Neural cell (in vitro differentiated cells): ENCODE measurements at regions not wholly inside any gene's neighbourhood (a gene's known extent, or its start where the extent isn't known, plus 50 kb on each side); places are given as distances from the start of the nearest gene placed in this dataset.

Experiments
- H2AFZ ChIP-seq: fragments of 200-600, 300-800 bp; sonication (generic), shearing (Covaris generic); 2 replicates; pipeline ENCODE4 v1.6.0; 2014; ENCODE audit warnings: low read depth, mild to moderate bottlenecking, antibody characterized with exemption, low read length, moderate library complexity
- H3F3A ChIP-seq: fragments of 200-600 bp; shearing (Covaris generic); 2 replicates; pipeline ENCODE4 v1.6.1; 2016; ENCODE audit warnings: mild to moderate bottlenecking, moderate library complexity, mixed read lengths, antibody characterized with exemption, low read length; ENCODE audit not compliant: insufficient read depth, poor library complexity, severe bottlenecking
- H3K27ac ChIP-seq: fragments of 200-600, 300-800 bp; sonication (generic), shearing (Covaris generic); 2 replicates; pipeline ENCODE4 v1.5.1; 2014; ENCODE audit warnings: mild to moderate bottlenecking, low read length, moderate library complexity
- H3K27me3 ChIP-seq: fragments of 300-800, 200-600 bp; sonication (generic), shearing (Covaris generic); 2 replicates; pipeline ENCODE4 v1.6.0; 2014; ENCODE audit warnings: mild to moderate bottlenecking, low read depth, low read length, moderate library complexity; ENCODE audit not compliant: insufficient read depth
- H3K36me3 ChIP-seq: fragments of 300-800, 200-600 bp; sonication (generic), shearing (Covaris generic); 2 replicates; pipeline ENCODE4 v1.5.1; 2014; ENCODE audit warnings: mild to moderate bottlenecking, antibody characterized with exemption, low read length, moderate library complexity; ENCODE audit not compliant: insufficient read depth
- H3K4me2 ChIP-seq: fragments of 300-800, 200-600 bp; sonication (generic), shearing (Covaris generic); 2 replicates; pipeline ENCODE4 v1.6.0; 2014; ENCODE audit warnings: mild to moderate bottlenecking, low read length
- H3K4me3 ChIP-seq: fragments of 300-800, 200-600 bp; sonication (generic), shearing (Covaris generic); 2 replicates; pipeline ENCODE4 v1.5.1; 2014; ENCODE audit warnings: mild to moderate bottlenecking, low read length, moderate library complexity
- H3K79me2 ChIP-seq: fragments of 200-600 bp; shearing (Covaris generic); replicated peaks from 2 replicates; pipeline ENCODE4 v1.6.0; 2014; ENCODE audit warnings: mild to moderate bottlenecking, low read length, moderate library complexity; ENCODE audit not compliant: insufficient read depth
- H3K9ac ChIP-seq: fragments of 300-800, 200-600 bp; sonication (generic), shearing (Covaris generic); 2 replicates; pipeline ENCODE4 v1.6.1; 2016; ENCODE audit warnings: mild to moderate bottlenecking, low read length, mixed read lengths
- H3K9me2 ChIP-seq: fragments of 200-600 bp; shearing (Covaris generic); 2 replicates; pipeline ENCODE4 v1.6.1; 2016; ENCODE audit warnings: mild to moderate bottlenecking, low read length, mixed read lengths; ENCODE audit not compliant: insufficient read depth
- H3K9me3 ChIP-seq: fragments of 200-600, 300-800 bp; sonication (generic), shearing (Covaris generic); 2 replicates; pipeline ENCODE4 v1.6.1; 2016; ENCODE audit warnings: mild to moderate bottlenecking, mixed run types, low read length, moderate library complexity, mixed read lengths
- H4K20me1 ChIP-seq: fragments of 200-600 bp; shearing (Covaris generic); 2 replicates; pipeline ENCODE4 v1.6.1; 2016; ENCODE audit warnings: mild to moderate bottlenecking, mixed run types; ENCODE audit not compliant: insufficient read depth
- CTCF ChIP-seq: fragments of 450-650 bp; IDR thresholded peaks from 2 replicates; pipeline ENCODE4 v1.5.1; 2014; ENCODE audit warnings: antibody characterized with exemption, mild to moderate bottlenecking, moderate library complexity; ENCODE audit not compliant: poor library complexity, severe bottlenecking
- EP300 ChIP-seq: fragments of 450-650 bp; conservative IDR thresholded peaks from 2 replicates; pipeline ENCODE4 v1.6.1; 2014; ENCODE audit warnings: antibody characterized with exemption, mild to moderate bottlenecking, moderate library complexity; ENCODE audit not compliant: poor library complexity, severe bottlenecking
- EZH2 ChIP-seq: fragments of 200-600, 300-800 bp; shearing (Covaris generic), sonication (generic); IDR thresholded peaks from 2 replicates; pipeline ENCODE4 v1.6.1; 2014; ENCODE audit warnings: antibody characterized with exemption, low read length, borderline replicate concordance, mild to moderate bottlenecking; ENCODE audit not compliant: insufficient read depth, poor library complexity, severe bottlenecking
- MXI1 ChIP-seq: fragments of 450-650 bp; conservative IDR thresholded peaks from 2 replicates; pipeline ENCODE4 v1.6.1; 2014; ENCODE audit warnings: antibody characterized with exemption, mild to moderate bottlenecking; ENCODE audit not compliant: poor library complexity, severe bottlenecking
- POLR2AphosphoS5 ChIP-seq: IDR thresholded peaks from 2 replicates; pipeline ENCODE4 v1.6.1; 2012
- RAD21 ChIP-seq: fragments of 450-650 bp; conservative IDR thresholded peaks from 2 replicates; pipeline ENCODE4 v1.6.1; 2014; ENCODE audit warnings: antibody characterized with exemption, mild to moderate bottlenecking, moderate library complexity
- REST ChIP-seq: IDR thresholded peaks from 2 replicates; pipeline ENCODE4 v1.6.1; 2012; ENCODE audit warnings: borderline replicate concordance
- SMC3 ChIP-seq: fragments of 450-650 bp; conservative IDR thresholded peaks from 2 replicates; pipeline ENCODE4 v1.6.1; 2014; ENCODE audit warnings: antibody characterized with exemption, mild to moderate bottlenecking, moderate library complexity; ENCODE audit not compliant: poor library complexity
- TAF1 ChIP-seq: IDR thresholded peaks from 2 replicates; pipeline ENCODE4 v1.6.1; 2012; ENCODE audit warnings: low read depth

GRCh38 chr2:100222844-100223243, 80.5 kb upstream of the AFF3 start:
- Histone ChIP-seq H3K9me3 (no peaks in the 10 kb centered on the region), H4K20me1 (no peaks in the 10 kb centered on the region)

GRCh38 chr2:100218552-100218951, 76.2 kb upstream of the AFF3 start:
- Histone ChIP-seq H4K20me1 (no peaks in the 10 kb centered on the region), H3K36me3 (no peaks in the 10 kb centered on the region), H2AFZ (no peak overlapping the region), H3K27me3 (no peaks in the 10 kb centered on the region), H3K4me2 (no peak overlapping the region), H3F3A (no peaks in the 10 kb centered on the region), H3K9me2 (no peaks in the 10 kb centered on the region), H3K9ac (no peak overlapping the region), H3K9me3 (no peaks in the 10 kb centered on the region), H3K79me2 (no peaks in the 10 kb centered on the region), H3K27ac (no peak overlapping the region), H3K4me3 (no peak overlapping the region)
- TF ChIP-seq TAF1, result no peak
- no peak for TF ChIP-seq CTCF
- no peak for TF ChIP-seq POLR2AphosphoS5
- no peak for TF ChIP-seq EP300
- TF ChIP-seq RAD21, result no peak
- TF ChIP-seq SMC3, result no peak
- TF ChIP-seq EZH2, result no peak

More at GRCh38 chr2:100222844-100223243, 80.5 kb upstream of the AFF3 start:
- Histone ChIP-seq H3K4me2 (no peak overlapping the region), H3K9me2 (no peaks in the 10 kb centered on the region), H2AFZ (no peak overlapping the region), H3K79me2 (no peaks in the 10 kb centered on the region), H3F3A (no peaks in the 10 kb centered on the region), H3K27ac (no peak overlapping the region), H3K27me3 (no peaks in the 10 kb centered on the region), H3K9ac (no peak overlapping the region), H3K4me3 (no peak overlapping the region), H3K36me3 (no peaks in the 10 kb centered on the region)
- TF ChIP-seq RAD21, result no peak
- TF ChIP-seq EZH2, result no peak
- TF ChIP-seq TAF1, result no peak
- no peak for TF ChIP-seq REST
- TF ChIP-seq SMC3, result no peak
- no peak for TF ChIP-seq POLR2AphosphoS5
- TF ChIP-seq MXI1, result no peak
- TF ChIP-seq CTCF, result no peak
- no peak for TF ChIP-seq EP300
